Small intestine (tissue), 7 donors: ENCODE measurements at regions not wholly inside any gene's neighbourhood (a gene's known extent, or its start where the extent isn't known, plus 50 kb on each side); places are given as distances from the start of the nearest gene placed in this dataset.

Experiments used
- DNase-seq, 2 donors: peaks; one replicate each; pipeline versions ENCODE4 v3.0.0 to v3.0.0-alpha.2; 2013
- FAIRE-seq: peaks from 2 replicates; lab custom pipeline; 2012; peaks lifted over from hg19 to GRCh38; lab: Jason Lieb, UNC
- H3K27ac ChIP-seq, 3 donors: one replicate each; pipeline ENCODE4 v1.5.1; 2013; ENCODE audit warnings: low read length in 2 of 3, mild to moderate bottlenecking in 2 of 3, control low read depth in 1 of 3, inconsistent platforms in 1 of 3, low read depth in 1 of 3, moderate library complexity in 1 of 3
- H3K27me3 ChIP-seq, 3 donors: one replicate each; pipeline ENCODE4 v1.6.1; 2013; ENCODE audit warnings: low read length in 3 of 3, inconsistent platforms in 1 of 3; ENCODE audit not compliant: control insufficient read depth in 3 of 3, insufficient read depth in 3 of 3
- H3K36me3 ChIP-seq, 3 donors: one replicate each; pipeline ENCODE4 v1.6.1; 2013; ENCODE audit warnings: low read length in 3 of 3, inconsistent platforms in 1 of 3, low read depth in 1 of 3, mild to moderate bottlenecking in 1 of 3, moderate library complexity in 1 of 3; ENCODE audit not compliant: control insufficient read depth in 3 of 3, insufficient read depth in 2 of 3
- H3K4me1 ChIP-seq, 3 donors: one replicate each; pipeline ENCODE4 v1.6.1; 2013; ENCODE audit warnings: low read length in 2 of 3, inconsistent platforms in 1 of 3, low read depth in 1 of 3, mild to moderate bottlenecking in 1 of 3, moderate library complexity in 1 of 3; ENCODE audit not compliant: control insufficient read depth in 3 of 3, insufficient read depth in 2 of 3
- H3K4me3 ChIP-seq, 3 donors: one replicate each; pipeline ENCODE4 v1.5.1; 2013; ENCODE audit warnings: low read length in 3 of 3, control low read depth in 1 of 3, inconsistent platforms in 1 of 3, low read depth in 1 of 3, mild to moderate bottlenecking in 1 of 3, moderate library complexity in 1 of 3
- H3K9me3 ChIP-seq, 2 donors: one replicate each; pipeline ENCODE4 v1.6.1; 2013; ENCODE audit warnings: low read depth in 1 of 2, low read length in 1 of 2; ENCODE audit not compliant: control insufficient read depth in 2 of 2, insufficient read depth in 1 of 2
- WGBS, 3 donors: extraction: QIAGEN DNeasy Blood & Tissue Kit; methylation state at CpG; one replicate each; pipeline ENCODE4 v1.1.7; 2013; 5-methylcytosine and 5-hydroxymethylcytosine counted together
- donor health status: healthy with polysubstance abuse.
- donor health status: control.
- donor health status: control.
- donor health status: Bipolar disorder and iron deficiency.
- donor health status: healthy.

DNA sequence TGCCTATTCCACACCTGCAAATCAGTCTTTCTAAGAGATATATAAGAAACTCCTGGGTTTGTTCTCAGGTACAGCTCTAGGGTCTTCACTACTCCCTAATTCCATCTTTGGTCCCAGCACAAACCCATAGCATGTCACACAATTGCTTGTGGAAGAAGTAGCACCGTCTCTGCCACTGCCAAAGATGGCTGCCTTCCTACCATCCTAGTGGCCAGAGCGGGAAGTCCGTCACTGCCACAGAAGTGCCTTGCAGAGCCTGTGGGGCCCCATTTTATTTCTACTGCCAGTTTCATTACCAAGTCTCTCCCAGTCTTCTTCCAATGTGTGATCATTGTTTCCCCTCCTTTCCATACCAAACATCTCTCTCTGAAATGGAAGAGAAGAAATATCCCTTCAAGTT lies 107.6 kb downstream of the CD47 start:
- FAIRE-seq (no peak), DNase-seq (no peak)
- Histone ChIP-seq H3K4me3 (no peak overlapping the region), H3K36me3 (no peaks in the 10 kb centered on the region), H3K9me3 (no peaks in the 10 kb centered on the region), H3K27ac (no peak overlapping the region), H3K4me1 (peaks cover 2 to 35% (median 13%) of the 10 kb centered on the region in 3 donors), H3K27me3 (no peaks in the 10 kb centered on the region)
- WGBS, 3 donors: 90 to 98% (median 93%) methylated on average over 3 of the region's 3 CpGs

DNA sequence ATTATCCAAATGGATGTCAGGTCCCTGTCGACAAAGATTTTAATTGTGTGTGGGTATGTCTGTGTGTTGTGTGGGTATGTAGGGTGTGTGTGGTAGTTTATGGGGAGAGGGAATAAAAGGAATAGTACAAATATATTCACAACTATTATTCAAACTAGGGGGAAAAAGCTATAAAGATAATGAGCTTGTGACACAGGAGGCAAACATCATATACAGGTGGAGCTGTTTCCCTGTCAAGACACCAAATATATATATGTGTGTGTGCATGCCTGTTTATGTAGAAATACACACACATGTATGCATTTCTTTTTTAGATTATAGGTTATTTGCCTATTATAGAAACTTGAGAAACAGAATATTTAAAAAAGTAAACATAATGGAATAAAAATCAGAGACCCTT lies 108.7 kb downstream of the CD47 start:
- peak overlapping the region in 1 of 3 donors; percentile 66 for H3K27ac ChIP-seq
- 52 to 89% (median 65%) methylated on average over 1 of the region's 1 CpG for WGBS, 3 donors

DNA sequence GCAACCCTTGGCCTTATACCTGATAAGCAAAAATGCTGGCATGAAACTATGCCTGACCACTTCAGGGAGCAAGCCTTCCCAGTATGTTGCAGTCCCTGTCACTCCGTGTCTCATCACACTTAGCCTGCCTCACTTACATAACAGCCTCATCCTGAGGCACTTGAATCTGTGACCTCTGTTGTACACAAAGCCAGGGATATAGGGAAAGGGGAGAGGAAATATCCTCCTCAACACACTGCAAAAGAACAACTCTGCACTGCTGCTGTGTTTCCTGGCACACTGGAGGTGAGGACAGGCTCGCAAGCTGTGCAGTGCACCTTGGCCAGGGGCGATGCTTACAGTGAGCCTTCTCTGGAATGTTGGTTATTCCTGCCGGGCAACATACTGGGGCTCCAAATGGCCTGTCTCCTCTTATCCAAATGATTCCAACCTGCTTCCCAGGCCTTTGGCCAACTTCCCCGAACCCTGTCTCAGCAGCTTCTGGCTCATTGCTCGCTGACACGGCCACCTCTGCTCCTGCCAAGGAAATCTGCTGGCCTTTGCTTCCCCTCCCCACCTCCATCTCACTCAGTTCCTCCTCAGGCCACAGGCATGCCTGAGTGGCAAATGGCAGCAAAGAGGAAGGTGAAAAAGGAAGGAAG lies 109.2 kb downstream of the CD47 start:
- no peak for FAIRE-seq

More for the DNA sequence above, 108.7 kb downstream of the CD47 start:
- peaks cover 0 to 30% (median 8%) of the 10 kb centered on the region in 3 donors for H3K4me1 ChIP-seq
- no peak overlapping the region for H3K4me3 ChIP-seq
- H3K27me3 ChIP-seq: no peaks in the 10 kb centered on the region
- FAIRE-seq: peak; percentile 85
- no peaks in the 10 kb centered on the region for H3K9me3 ChIP-seq
- no peaks in the 10 kb centered on the region for H3K36me3 ChIP-seq
- DNase-seq: no peak

DNA sequence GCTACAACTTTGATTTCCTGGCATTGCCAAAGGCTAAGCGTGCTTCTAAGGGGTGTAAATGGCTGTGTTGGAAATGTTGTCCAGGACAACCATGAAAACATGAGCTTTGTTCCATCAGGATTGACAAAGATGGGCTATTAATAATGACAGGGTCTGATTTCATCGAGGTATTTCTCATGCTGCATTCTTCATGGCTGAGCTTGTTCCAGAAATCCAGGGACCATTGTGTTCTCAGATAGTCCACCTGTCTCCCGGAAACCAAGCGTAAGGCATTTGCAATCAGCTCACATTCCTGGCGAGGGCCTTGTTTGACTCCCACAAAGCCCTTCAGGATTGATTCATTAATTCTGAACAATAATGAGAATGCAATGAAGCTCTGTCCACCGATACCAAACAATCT lies 111.3 kb downstream of the CD47 start:
- no peaks in the 10 kb centered on the region for H3K27me3 ChIP-seq
- H3K27ac ChIP-seq: no peak overlapping the region
- H3K36me3 ChIP-seq: no peaks in the 10 kb centered on the region
- H3K4me1 ChIP-seq: peaks cover 0 to 27% (median 8%) of the 10 kb centered on the region in 3 donors
- whole genome bisulfite sequencing, 3 donors: 80 to 93% (median 87%) methylated on average over 6 of the region's 6 CpGs
- FAIRE-seq: no peak
- H3K9me3 ChIP-seq: no peaks in the 10 kb centered on the region
- H3K4me3 ChIP-seq: no peak overlapping the region
- DNase-seq: no peak

More for the DNA sequence above, 109.2 kb downstream of the CD47 start:
- Histone ChIP-seq H3K27ac (peak overlapping the region in 1 of 3 donors; percentile 66), H3K27me3 (no peaks in the 10 kb centered on the region), H3K9me3 (no peaks in the 10 kb centered on the region), H3K4me3 (no peak overlapping the region), H3K4me1 (peaks cover 0 to 27% (median 8%) of the 10 kb centered on the region in 3 donors), H3K36me3 (no peaks in the 10 kb centered on the region)
- 25 to 42% (median 32%) methylated on average over 7 of the region's 7 CpGs for WGBS, 3 donors
- peak; percentile 28 to 60 for DNase-seq

DNA sequence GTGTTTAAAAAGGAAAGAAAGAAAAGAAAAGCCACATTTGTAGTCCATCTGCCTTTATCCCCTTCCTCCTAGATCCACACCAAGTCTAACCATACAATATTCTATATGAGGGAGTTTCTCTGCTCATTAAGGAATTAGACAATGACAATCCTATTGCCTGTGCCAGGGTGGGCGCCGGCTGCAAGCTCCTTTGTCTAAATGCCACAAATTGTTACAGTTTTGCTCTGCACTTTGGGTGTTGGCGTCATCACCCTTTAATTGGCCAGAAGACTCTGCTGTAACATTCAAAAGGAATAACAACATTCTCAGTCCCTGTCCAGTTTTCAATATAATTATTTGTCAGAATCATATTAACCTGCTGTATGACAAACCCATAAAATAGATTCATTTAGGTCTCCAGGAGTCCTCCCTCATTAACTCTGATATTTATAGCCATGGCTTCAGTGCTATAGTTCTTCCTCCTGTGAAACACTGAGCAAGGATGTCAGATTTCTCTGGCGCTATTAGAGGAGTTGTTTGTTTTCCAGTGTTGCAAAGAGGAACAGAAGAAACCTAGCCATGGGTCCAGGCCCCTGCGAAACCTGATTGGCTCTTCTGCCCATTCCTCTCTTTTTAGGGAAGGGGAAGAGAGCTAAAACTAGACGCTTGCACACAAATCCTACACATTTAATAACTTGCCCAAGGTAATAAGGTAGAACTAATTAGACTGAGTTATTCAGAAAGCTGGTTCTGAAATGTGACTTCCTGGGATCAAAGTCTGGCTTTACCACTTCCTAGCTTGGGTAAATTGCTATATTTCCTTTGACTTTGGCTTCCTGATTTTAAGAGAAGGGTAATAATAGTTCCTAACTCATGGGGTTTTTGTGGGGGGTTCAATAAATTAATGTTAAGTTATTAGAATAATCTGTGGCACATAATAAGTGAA lies 112.4 kb downstream of the CD47 start:
- peak; percentile 65 to 80 for DNase-seq

DNA sequence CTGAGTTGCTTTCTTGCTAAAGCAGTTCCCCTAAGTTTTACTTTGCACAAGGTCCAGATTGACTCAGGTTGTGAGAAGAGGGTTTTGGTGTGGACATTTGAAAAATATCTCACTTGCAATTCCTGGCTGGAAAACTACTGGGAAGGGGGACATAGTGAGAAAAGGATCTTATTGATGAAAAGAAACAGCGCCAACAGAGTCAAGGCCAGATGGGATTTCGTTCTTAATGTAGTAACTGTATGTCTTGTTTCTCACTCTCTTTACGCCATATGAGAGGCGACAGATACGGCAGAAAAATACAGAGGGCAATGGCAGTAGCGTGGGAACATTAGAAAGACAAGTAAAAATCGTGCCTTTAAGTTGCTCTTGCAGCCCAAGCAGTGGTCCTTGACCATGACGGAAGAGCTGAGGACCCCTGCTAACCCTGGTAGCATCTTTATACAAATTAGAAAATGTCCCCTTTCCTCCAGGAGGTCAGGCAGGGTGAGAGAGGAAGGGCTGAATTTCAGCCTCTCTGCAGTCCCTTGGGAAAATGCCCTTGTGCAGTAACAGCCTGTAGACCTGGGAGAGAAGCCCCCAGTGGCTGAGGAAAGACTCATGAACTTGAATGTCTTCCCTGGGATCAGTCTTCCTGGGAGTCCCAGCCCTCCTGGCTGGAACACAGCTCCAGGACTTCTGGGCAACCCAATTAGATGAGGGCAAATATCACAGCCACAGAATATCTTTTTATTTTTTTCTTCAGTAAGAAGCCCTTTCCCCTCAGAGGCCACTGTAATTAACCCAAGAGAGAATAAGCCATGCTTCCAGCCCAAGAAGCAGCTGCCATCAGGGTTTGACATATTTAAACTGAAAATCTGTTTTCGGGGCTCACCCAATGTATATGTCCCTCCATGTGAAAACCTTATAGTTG lies 113.4 kb downstream of the CD47 start:
- no peak for DNase-seq
- Histone ChIP-seq H3K27ac (no peak overlapping the region), H3K27me3 (no peaks in the 10 kb centered on the region), H3K36me3 (no peaks in the 10 kb centered on the region), H3K4me1 (peaks cover 0 to 27% (median 8%) of the 10 kb centered on the region in 3 donors), H3K9me3 (no peaks in the 10 kb centered on the region), H3K4me3 (no peak overlapping the region)
- 92 to 97% (median 93%) methylated on average over 9 of the region's 9 CpGs for WGBS, 3 donors
- no peak for FAIRE-seq

More for the DNA sequence above, 112.4 kb downstream of the CD47 start:
- FAIRE-seq: no peak
- no peaks in the 10 kb centered on the region for H3K27me3 ChIP-seq
- no peaks in the 10 kb centered on the region for H3K36me3 ChIP-seq
- WGBS, 3 donors: 61 to 76% (median 71%) methylated on average over 6 of the region's 6 CpGs
- H3K4me3 ChIP-seq: no peak overlapping the region
- peak overlapping the region; percentile 44 to 55 (median 48) for H3K27ac ChIP-seq
- peaks cover 0 to 27% (median 8%) of the 10 kb centered on the region in 3 donors for H3K4me1 ChIP-seq
- no peaks in the 10 kb centered on the region for H3K9me3 ChIP-seq

DNA sequence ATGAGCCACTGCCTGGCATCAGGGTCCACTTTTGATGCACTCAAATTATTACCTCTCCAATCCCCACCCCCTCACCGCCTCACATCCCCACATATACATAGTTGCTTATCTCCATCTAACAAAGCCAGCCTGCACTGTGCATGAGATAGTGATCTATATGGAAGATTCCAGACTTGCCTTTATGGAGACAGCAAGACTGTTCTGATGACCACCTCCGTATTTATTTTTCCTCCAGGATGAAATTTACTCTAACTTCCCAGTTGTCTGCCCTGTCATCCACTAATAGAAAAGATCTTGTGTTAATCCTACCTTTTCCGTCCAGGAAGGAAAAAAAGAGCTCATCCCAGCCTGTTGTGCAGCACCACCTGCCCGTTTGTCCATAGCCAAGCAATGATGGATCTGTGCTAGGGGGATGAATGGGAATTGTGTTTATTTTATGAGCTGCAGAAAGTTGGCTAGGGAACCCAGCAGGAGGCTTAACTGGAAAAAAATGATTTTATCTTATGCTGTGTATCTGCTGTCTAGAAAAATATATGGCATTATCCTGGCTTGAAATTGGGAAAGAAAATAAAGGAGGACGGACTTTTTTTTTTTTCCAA lies 114.5 kb downstream of the CD47 start:
- no peaks in the 10 kb centered on the region for H3K36me3 ChIP-seq
- no peak overlapping the region for H3K4me3 ChIP-seq
- 89 to 92% (median 91%) methylated on average over 5 of the region's 5 CpGs for WGBS, 3 donors
- no peak for FAIRE-seq
- no peak for DNase-seq
- no peaks in the 10 kb centered on the region for H3K27me3 ChIP-seq
- no peak overlapping the region for H3K27ac ChIP-seq
- no peaks in the 10 kb centered on the region for H3K9me3 ChIP-seq
- H3K4me1 ChIP-seq: peaks cover 0 to 21% (median 5%) of the 10 kb centered on the region in 3 donors
